Caco-2 (cell line): ENCODE measurements at regions not wholly inside any gene's neighbourhood (a gene's known extent, or its start where the extent isn't known, plus 50 kb on each side); places are given as distances from the start of the nearest gene placed in this dataset.
"Not testable (repeated sequence)": the region's sequence is repeated elsewhere in the genome, so short reads cannot be mapped to it uniquely, and the experiment has no call there.

Source experiments
- BruUV-seq: library from RNA; stranded (reverse); fragments of 400-500 nt; replicated peaks from 2 replicates; lab custom pipeline; 2021; lab: Mats Ljungman, UMichigan
- CTCF ChIA-PET: fragments of 300-600 bp; sonication (Branson Sonifier 250); formaldehyde crosslinking; loops from one replicate; lab custom pipeline; 2022; ENCODE audit warnings: antibody characterized with exemption; lab: Charles Lee
- POLR2A ChIA-PET: fragments of 300-600 bp; sonication (Branson Sonifier 250); formaldehyde crosslinking; loops from one replicate; lab custom pipeline; 2022; ENCODE audit warnings: antibody characterized with exemption; lab: Charles Lee
- DNase-seq, 2 experiments: peaks; one replicate each; pipeline versions ENCODE4 v3.0.0 to v3.0.0-alpha.2; 2020 to 2022
- H3K27me3 ChIP-seq: replicated peaks from 2 replicates; pipeline ENCODE4 v1.6.0; 2011; ENCODE audit warnings: low read length; ENCODE audit not compliant: control insufficient read depth, insufficient read depth
- H3K36me3 ChIP-seq: 2 replicates; pipeline ENCODE4 v1.5.1; 2011; ENCODE audit warnings: low read length; ENCODE audit not compliant: control insufficient read depth, insufficient read depth
- H3K4me1 ChIP-seq: fragments of 250-450 bp; sonication (Bioruptor Pico); 2 replicates; pipeline ENCODE4 v1.5.1; 2020; ENCODE audit warnings: mild to moderate bottlenecking
- H3K4me3 ChIP-seq: 2 replicates; pipeline ENCODE4 v1.5.1; 2011; ENCODE audit warnings: low read depth, mild to moderate bottlenecking, control low read depth, low read length
- H3K9me3 ChIP-seq: fragments of 250-450 bp; sonication (Bioruptor Pico); 2 replicates; pipeline ENCODE4 v1.5.1; 2020; ENCODE audit warnings: mild to moderate bottlenecking, moderate library complexity
- H3K27ac Mint-ChIP-seq: one replicate; pipeline ENCODE4 v1.8.0; 2022; ENCODE audit warnings: mixed read lengths; ENCODE audit not compliant: unreplicated experiment
- H3K27me3 Mint-ChIP-seq: one replicate; pipeline ENCODE4 v1.8.0; 2022; ENCODE audit warnings: mixed read lengths; ENCODE audit not compliant: insufficient read depth, unreplicated experiment
- H3K36me3 Mint-ChIP-seq: one replicate; pipeline ENCODE4 v1.8.0; 2022; ENCODE audit warnings: mild to moderate bottlenecking, mixed read lengths; ENCODE audit not compliant: insufficient read depth, unreplicated experiment
- H3K4me1 Mint-ChIP-seq: one replicate; pipeline ENCODE4 v1.8.0; 2022; ENCODE audit warnings: low read depth, mixed read lengths; ENCODE audit not compliant: unreplicated experiment
- H3K4me3 Mint-ChIP-seq: one replicate; pipeline ENCODE4 v1.8.0; 2022; ENCODE audit warnings: mild to moderate bottlenecking, moderate library complexity, mixed read lengths; ENCODE audit not compliant: unreplicated experiment
- H3K9me3 Mint-ChIP-seq: one replicate; pipeline ENCODE4 v1.8.0; 2022; ENCODE audit warnings: mixed read lengths; ENCODE audit not compliant: unreplicated experiment
- CTCF ChIP-seq, 2 experiments: fragments of 200-600 bp in 1 of 2; IDR thresholded peaks; 1 replicate in 1 of 2; 2 replicates in 1 of 2; pipeline versions ENCODE4 v1.5.1 to v1.8.0; 2011 to 2022; ENCODE audit warnings: antibody characterized with exemption in 1 of 2, control low read depth in 1 of 2, inconsistent platforms in 1 of 2, low read depth in 1 of 2, low read length in 1 of 2, mild to moderate bottlenecking in 1 of 2, moderate library complexity in 1 of 2; ENCODE audit not compliant: insufficient read depth in 1 of 2, severe bottlenecking in 1 of 2, unreplicated experiment in 1 of 2
- intact Hi-C: fragments of 100-400 bp; cut with micrococcal nuclease; formaldehyde crosslinking; loops from one replicate; pipeline ENCODE4 v1.10.0; 2022; ENCODE audit not compliant: unreplicated experiment

GRCh38 chr13:104608331-104608730 is 1542.1 kb upstream of the SLC10A2 start:
- no peaks in the 10 kb centered on the region for H3K9me3 Mint-ChIP-seq
- no peaks in the 10 kb centered on the region for H3K4me1 Mint-ChIP-seq
- no peaks in the 10 kb centered on the region for H3K4me1 ChIP-seq
- no TSS peak for BruUV-seq
- H3K4me3 ChIP-seq: no peak overlapping the region
- peaks cover 3% of the 10 kb centered on the region for H3K27me3 Mint-ChIP-seq
- H3K27ac Mint-ChIP-seq: no peak overlapping the region
- ChIA-PET CTCF (interaction anchor here (1.1 kb wide), 1 partner anchor 37 kb away, joined by 3 read pairs; no protein-coding TSS in a partner anchor), POLR2A (no interaction called here)
- no peaks in the 10 kb centered on the region for H3K36me3 ChIP-seq
- intact Hi-C loops: no loop called here
- H3K9me3 ChIP-seq: no peaks in the 10 kb centered on the region
- no peak for TF ChIP-seq CTCF (IDR thresholded peaks at IDR 0.05; ENCODE audit: insufficient read depth in 1 of 2, low read depth in 1 of 2, low read length in 1 of 2, severe bottlenecking in 1 of 2, unreplicated experiment in 1 of 2)
- no peak overlapping the region for H3K4me3 Mint-ChIP-seq
- H3K36me3 Mint-ChIP-seq: no peaks in the 10 kb centered on the region
- no peaks in the 10 kb centered on the region for H3K27me3 ChIP-seq
- no peak for DNase-seq

GRCh38 chr13:104605435-104605834 is 1539.2 kb upstream of the SLC10A2 start:
- CTCF ChIA-PET, H3K4me3 ChIP-seq, H3K4me3 Mint-ChIP-seq, H3K27me3 ChIP-seq, H3K27ac Mint-ChIP-seq, intact Hi-C loops, BruUV-seq, DNase-seq, POLR2A ChIA-PET, H3K9me3 Mint-ChIP-seq, H3K9me3 ChIP-seq, H3K36me3 Mint-ChIP-seq, H3K36me3 ChIP-seq, H3K27me3 Mint-ChIP-seq, H3K4me1 Mint-ChIP-seq, H3K4me1 ChIP-seq: not testable (repeated sequence)

- Histone ChIP-seq H3K4me1 (no peaks in the 10 kb centered on the region; the same call in 1 of the 2 replicates), H3K27me3 (no peaks in the 10 kb centered on the region), H3K36me3 (no peaks in the 10 kb centered on the region), H3K4me3 (no peak overlapping the region), H3K9me3 (no peaks in the 10 kb centered on the region)
- BruUV-seq: no TSS peak
- intact Hi-C loops: no loop called here
- CTCF ChIA-PET: no interaction called here
- no peak overlapping the region for H3K4me3 Mint-ChIP-seq
- H3K36me3 Mint-ChIP-seq: no peaks in the 10 kb centered on the region
- H3K9me3 Mint-ChIP-seq: no peaks in the 10 kb centered on the region
- POLR2A ChIA-PET: no interaction called here
- DNase-seq: no peak
- no peaks in the 10 kb centered on the region for H3K4me1 Mint-ChIP-seq
- H3K27ac Mint-ChIP-seq: no peak overlapping the region
- peaks cover 4% of the 10 kb centered on the region for H3K27me3 Mint-ChIP-seq
- TF ChIP-seq CTCF (IDR thresholded peaks at IDR 0.05; ENCODE audit: insufficient read depth in 1 of 2, low read depth in 1 of 2, low read length in 1 of 2, severe bottlenecking in 1 of 2, unreplicated experiment in 1 of 2): no peak
Observed at GRCh38 chr13:104597546-104598180, 1531.4 kb upstream of the SLC10A2 start.
